Activated T-cell treated with anti-CD3 and anti-CD28 coated beads, Interleukin-2, amount 50 U/mL, for 24 hours (primary cell): ENCODE measurements at regions not wholly inside any gene's neighbourhood (a gene's known extent, or its start where the extent isn't known, plus 50 kb on each side); places are given as distances from the start of the nearest gene placed in this dataset.
A peak's percentile ranks its signal among the peaks of the same experiment; 100 is the strongest.

Experiments used
- DNase-seq: peaks from one replicate; pipeline ENCODE4 v3.0.0-alpha.2; 2020
- H3K27ac Mint-ChIP-seq: 2 replicates; pipeline ENCODE4 v1.8.0; 2020; ENCODE audit warnings: mild to moderate bottlenecking, mixed read lengths
- H3K27me3 Mint-ChIP-seq: 2 replicates; pipeline ENCODE4 v1.8.0; 2020; ENCODE audit warnings: mixed read lengths
- H3K36me3 Mint-ChIP-seq: 2 replicates; pipeline ENCODE4 v1.8.0; 2020; ENCODE audit warnings: low read depth, mixed read lengths
- H3K4me1 Mint-ChIP-seq: 2 replicates; pipeline ENCODE4 v1.8.0; 2020; ENCODE audit warnings: low read depth, mixed read lengths
- H3K4me3 Mint-ChIP-seq: 2 replicates; pipeline ENCODE4 v1.8.0; 2020; ENCODE audit warnings: mild to moderate bottlenecking, moderate library complexity, mixed read lengths
- H3K9me3 Mint-ChIP-seq: 2 replicates; pipeline ENCODE4 v1.8.0; 2020; ENCODE audit warnings: mixed read lengths

DNA sequence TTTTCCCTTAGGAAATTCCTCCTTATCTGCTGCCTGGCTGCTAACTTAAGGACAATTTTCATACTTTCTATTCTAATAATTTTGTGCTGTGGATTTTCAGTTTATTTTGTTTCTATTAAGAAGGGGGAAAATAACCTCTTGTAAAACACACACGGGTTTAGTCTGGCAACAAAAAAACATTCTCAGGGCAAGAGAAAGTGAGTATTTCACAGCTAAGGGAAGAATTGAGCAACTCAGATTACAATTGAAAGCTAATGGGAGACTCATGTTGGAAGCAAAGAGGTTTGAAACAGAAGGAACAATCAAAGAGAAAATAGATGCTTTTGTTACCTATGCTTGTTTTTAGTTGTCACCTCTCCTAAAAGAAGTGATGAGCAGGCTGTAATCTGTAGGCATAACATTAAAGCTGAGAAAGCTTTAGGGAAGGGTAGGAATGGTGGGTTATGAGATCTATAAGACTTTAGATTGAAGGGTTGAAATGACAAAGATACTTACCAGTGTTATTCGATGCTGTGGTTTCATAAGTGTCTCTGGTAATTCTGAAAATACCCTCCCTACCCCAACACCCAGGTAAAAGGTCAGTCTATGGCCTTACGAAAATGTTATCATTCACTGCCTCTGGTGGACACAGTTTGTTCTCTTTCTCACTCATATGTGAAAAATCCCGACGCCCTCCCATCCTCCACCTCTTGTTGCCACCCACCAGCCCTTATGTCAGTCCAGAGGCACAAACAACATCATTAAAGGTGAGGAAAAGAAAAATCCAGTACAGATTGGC, 510.9 kb downstream of the TXNL1 start:
- no peaks in the 10 kb centered on the region for H3K27me3 Mint-ChIP-seq

DNA sequence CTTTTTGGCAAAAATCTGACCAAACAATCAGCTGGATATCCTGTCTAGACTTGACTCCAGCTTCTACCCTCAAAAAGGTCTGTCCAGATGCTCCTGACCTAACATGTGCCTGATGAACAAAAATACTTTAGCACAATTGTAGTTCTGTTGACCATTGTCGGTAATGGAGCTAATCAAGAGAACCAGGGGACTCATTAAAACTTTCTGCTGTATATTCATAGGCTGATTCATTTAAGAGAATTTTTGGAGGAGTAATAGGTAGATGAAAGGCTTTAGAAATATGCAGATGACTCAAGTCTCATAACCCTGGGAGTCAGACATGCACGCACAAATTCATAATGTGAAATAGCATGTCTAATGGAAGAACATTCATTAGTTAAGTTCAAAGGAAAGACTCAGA, 514.2 kb downstream of the TXNL1 start:
- H3K27ac Mint-ChIP-seq = no peak overlapping the region
- H3K4me3 Mint-ChIP-seq = no peak overlapping the region
- no peaks in the 10 kb centered on the region for H3K9me3 Mint-ChIP-seq
- DNase-seq = no peak
- no peaks in the 10 kb centered on the region for H3K36me3 Mint-ChIP-seq
- H3K27me3 Mint-ChIP-seq = no peaks in the 10 kb centered on the region
- H3K4me1 Mint-ChIP-seq = no peaks in the 10 kb centered on the region

More for the DNA sequence above, 510.9 kb downstream of the TXNL1 start:
- Mint-ChIP-seq H3K4me3 (no peak overlapping the region), H3K27ac (no peak overlapping the region), H3K36me3 (no peaks in the 10 kb centered on the region), H3K4me1 (no peaks in the 10 kb centered on the region), H3K9me3 (no peaks in the 10 kb centered on the region)
- DNase-seq = no peak

- no peak overlapping the region for H3K27ac Mint-ChIP-seq
- no peaks in the 10 kb centered on the region for H3K36me3 Mint-ChIP-seq
- no peak overlapping the region for H3K4me3 Mint-ChIP-seq
- no peak for DNase-seq
- H3K9me3 Mint-ChIP-seq = no peaks in the 10 kb centered on the region
- H3K4me1 Mint-ChIP-seq = no peaks in the 10 kb centered on the region
- H3K27me3 Mint-ChIP-seq = no peaks in the 10 kb centered on the region
Measured at GRCh38 chr18:56121669-56122068, 516.7 kb downstream of the TXNL1 start.

- H3K4me3 Mint-ChIP-seq = no peak overlapping the region
- H3K27me3 Mint-ChIP-seq = no peaks in the 10 kb centered on the region
- no peaks in the 10 kb centered on the region for H3K36me3 Mint-ChIP-seq
- H3K4me1 Mint-ChIP-seq = no peaks in the 10 kb centered on the region
- no peaks in the 10 kb centered on the region for H3K9me3 Mint-ChIP-seq
- no peak overlapping the region for H3K27ac Mint-ChIP-seq
- no peak for DNase-seq
Measured at GRCh38 chr18:56120782-56121181, 517.6 kb downstream of the TXNL1 start.

GRCh38 chr18:56119681-56120080, 518.7 kb downstream of the TXNL1 start:
- H3K27me3 Mint-ChIP-seq = no peaks in the 10 kb centered on the region
- DNase-seq = no peak
- H3K4me1 Mint-ChIP-seq = no peaks in the 10 kb centered on the region
- H3K36me3 Mint-ChIP-seq = no peaks in the 10 kb centered on the region
- no peak overlapping the region for H3K27ac Mint-ChIP-seq
- no peak overlapping the region for H3K4me3 Mint-ChIP-seq
- H3K9me3 Mint-ChIP-seq = no peaks in the 10 kb centered on the region

- no peak for DNase-seq
- H3K27ac Mint-ChIP-seq = no peak overlapping the region
- H3K4me3 Mint-ChIP-seq = no peak overlapping the region
- no peaks in the 10 kb centered on the region for H3K9me3 Mint-ChIP-seq
- H3K36me3 Mint-ChIP-seq = no peaks in the 10 kb centered on the region
- no peaks in the 10 kb centered on the region for H3K4me1 Mint-ChIP-seq
- no peaks in the 10 kb centered on the region for H3K27me3 Mint-ChIP-seq
Measured at GRCh38 chr18:56118422-56118821, 520.0 kb downstream of the TXNL1 start.

DNA sequence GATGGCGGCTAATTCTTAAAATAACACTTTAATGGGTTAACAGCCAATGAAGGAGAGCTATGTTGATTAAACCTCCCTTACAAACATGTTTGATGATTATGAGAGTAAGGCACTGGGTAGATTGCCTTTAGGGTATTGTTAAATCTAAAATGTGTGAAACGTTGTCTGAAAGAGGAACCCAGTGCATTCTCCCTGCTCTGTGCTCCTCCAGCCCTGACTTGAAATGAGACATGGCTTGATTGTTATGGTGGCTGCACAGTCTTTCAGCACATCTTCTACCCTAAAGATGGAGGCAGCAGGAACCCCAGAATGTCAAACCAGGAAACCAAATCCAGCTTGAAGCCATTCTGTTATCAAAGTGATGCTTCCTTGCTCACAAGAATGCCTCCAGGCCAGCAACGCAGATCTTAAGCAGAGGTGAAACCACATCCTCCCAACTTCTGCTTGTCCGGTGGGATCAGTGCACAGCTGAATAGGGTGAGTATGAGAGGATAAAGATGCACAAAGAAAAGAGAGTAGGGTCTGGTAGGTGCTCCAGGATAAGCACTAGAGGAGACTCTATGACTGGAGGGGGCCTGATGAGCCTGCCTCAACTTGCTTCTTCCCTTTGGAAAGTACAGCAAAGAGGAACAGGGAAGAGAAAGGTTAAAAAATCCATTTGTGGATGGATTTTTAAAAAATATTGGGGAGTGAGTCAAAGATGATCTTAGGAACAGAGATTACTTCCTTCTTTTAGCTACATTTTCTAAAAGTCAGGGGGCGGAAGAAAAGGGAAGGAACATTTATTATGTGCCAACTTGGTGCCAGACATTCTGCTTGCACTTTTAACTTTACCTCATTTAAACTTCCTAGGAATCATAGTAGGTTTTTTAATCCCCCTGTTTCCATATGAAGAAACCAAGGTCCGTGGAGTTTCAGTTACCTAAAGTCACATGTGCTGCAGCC, 523.0 kb downstream of the TXNL1 start:
- Mint-ChIP-seq H3K27ac (no peak overlapping the region), H3K4me1 (peaks cover 11% of the 10 kb centered on the region), H3K36me3 (no peaks in the 10 kb centered on the region), H3K9me3 (no peaks in the 10 kb centered on the region), H3K4me3 (no peak overlapping the region), H3K27me3 (no peaks in the 10 kb centered on the region)
- DNase-seq = no peak

- Mint-ChIP-seq H3K27ac (no peak overlapping the region), H3K27me3 (no peaks in the 10 kb centered on the region)
Measured at GRCh38 chr18:56112984-56113383, 525.0 kb upstream of the TCF4 start.

GRCh38 chr18:56112013-56112749, 524.2 kb upstream of the TCF4 start:
- H3K9me3 Mint-ChIP-seq = no peaks in the 10 kb centered on the region
- peaks cover 11% of the 10 kb centered on the region for H3K4me1 Mint-ChIP-seq
- H3K27me3 Mint-ChIP-seq = no peaks in the 10 kb centered on the region
- H3K4me3 Mint-ChIP-seq = no peak overlapping the region
- peak overlapping the region; percentile 78 for H3K27ac Mint-ChIP-seq
- H3K36me3 Mint-ChIP-seq = no peaks in the 10 kb centered on the region
- DNase-seq = no peak

More at GRCh38 chr18:56112984-56113383, 525.0 kb upstream of the TCF4 start:
- no peaks in the 10 kb centered on the region for H3K36me3 Mint-ChIP-seq
- DNase-seq = no peak
- H3K4me3 Mint-ChIP-seq = no peak overlapping the region
- H3K9me3 Mint-ChIP-seq = no peaks in the 10 kb centered on the region
- H3K4me1 Mint-ChIP-seq = peaks cover 11% of the 10 kb centered on the region

GRCh38 chr18:56109757-56110156, 521.8 kb upstream of the TCF4 start:
- Mint-ChIP-seq H3K36me3 (no peaks in the 10 kb centered on the region), H3K27me3 (no peaks in the 10 kb centered on the region), H3K9me3 (peaks cover 7% of the 10 kb centered on the region), H3K4me3 (no peak overlapping the region), H3K4me1 (peaks cover 11% of the 10 kb centered on the region), H3K27ac (no peak overlapping the region)
- DNase-seq = no peak

DNA sequence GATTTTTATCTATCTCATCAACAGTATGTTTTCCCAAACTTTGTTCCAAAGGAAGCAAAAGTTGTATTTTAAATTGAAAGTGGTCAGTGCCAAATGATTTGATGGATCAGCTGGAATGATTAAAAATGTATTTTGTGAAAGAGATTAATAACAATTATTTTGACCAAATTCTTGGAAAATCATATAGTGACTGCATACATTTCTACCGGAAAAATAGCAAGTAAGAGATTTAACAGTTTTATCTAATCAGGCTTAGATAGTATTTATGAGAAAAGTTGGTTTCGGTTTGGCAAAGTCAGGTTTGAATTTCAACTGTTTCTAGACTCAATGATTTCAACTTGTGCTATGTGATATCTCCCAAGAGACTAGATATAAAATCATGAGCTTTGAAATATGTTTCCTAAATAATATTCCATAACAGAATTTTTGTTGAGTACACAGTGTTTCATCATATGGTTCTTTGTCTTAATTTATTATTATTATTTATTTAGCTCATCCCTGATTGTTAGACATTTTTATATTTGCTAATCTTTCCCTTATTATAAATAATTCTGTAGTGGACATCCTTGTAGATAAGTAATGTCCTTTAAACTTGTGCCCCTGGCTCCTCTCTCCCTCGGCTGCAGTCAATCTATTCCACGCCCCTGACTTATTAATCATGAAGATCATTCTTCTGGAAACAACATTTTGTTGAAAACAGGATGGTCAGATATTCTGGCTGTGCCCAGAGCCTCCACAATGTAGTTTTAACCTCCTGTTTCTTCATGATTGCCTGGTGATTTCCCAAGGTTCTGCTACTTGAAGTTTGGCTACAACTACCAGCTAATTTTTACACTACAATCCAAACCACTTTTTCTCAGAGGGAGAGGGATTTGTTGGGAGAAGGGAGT, 520.7 kb upstream of the TCF4 start:
- no peak overlapping the region for H3K27ac Mint-ChIP-seq
- peaks cover 11% of the 10 kb centered on the region for H3K4me1 Mint-ChIP-seq
- no peak overlapping the region for H3K4me3 Mint-ChIP-seq
- DNase-seq = no peak
- no peaks in the 10 kb centered on the region for H3K27me3 Mint-ChIP-seq
- H3K36me3 Mint-ChIP-seq = no peaks in the 10 kb centered on the region
- H3K9me3 Mint-ChIP-seq = peaks cover 10% of the 10 kb centered on the region

- H3K4me1 Mint-ChIP-seq = peaks cover 10% of the 10 kb centered on the region
- no peak for DNase-seq
- H3K27ac Mint-ChIP-seq = no peak overlapping the region
- no peaks in the 10 kb centered on the region for H3K36me3 Mint-ChIP-seq
- no peak overlapping the region for H3K4me3 Mint-ChIP-seq
- peaks cover 16% of the 10 kb centered on the region for H3K9me3 Mint-ChIP-seq
- no peaks in the 10 kb centered on the region for H3K27me3 Mint-ChIP-seq
Measured at GRCh38 chr18:56107821-56108477, 520.0 kb upstream of the TCF4 start.

- H3K9me3 Mint-ChIP-seq = peaks cover 13% of the 10 kb centered on the region
- no peak overlapping the region for H3K27ac Mint-ChIP-seq
- H3K27me3 Mint-ChIP-seq = no peaks in the 10 kb centered on the region
- no peak overlapping the region for H3K4me3 Mint-ChIP-seq
- H3K4me1 Mint-ChIP-seq = no peaks in the 10 kb centered on the region
- no peaks in the 10 kb centered on the region for H3K36me3 Mint-ChIP-seq
- no peak for DNase-seq
Measured at GRCh38 chr18:56100090-56100722, 512.2 kb upstream of the TCF4 start.
